ENCODE measurements at regions not wholly inside any gene's neighbourhood (a gene's known extent, or its start where the extent isn't known, plus 50 kb on each side); places are given as distances from the start of the nearest gene placed in this dataset.

DNA sequence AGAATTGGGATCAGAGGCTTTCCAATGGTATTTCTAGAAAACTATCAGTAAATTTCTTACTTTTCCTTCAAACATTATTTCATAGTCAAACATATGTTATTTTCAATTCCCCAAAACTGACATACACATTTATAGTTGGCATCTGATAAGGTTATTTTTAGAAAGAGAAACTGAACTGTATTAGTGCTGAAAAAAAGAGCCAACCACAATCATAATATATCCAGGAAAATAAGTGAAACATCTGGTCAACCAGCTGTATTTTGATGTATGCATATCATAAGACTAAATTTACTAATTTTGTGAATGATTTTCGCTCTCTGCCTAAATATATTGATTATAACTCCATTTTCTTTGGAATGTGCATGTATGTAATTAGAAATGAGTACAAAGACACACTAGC is 554.2 kb downstream of the FLRT2 start:
- Histone ChIP-seq H2BK120ac (ENCODE audit: low read depth, low read length) (no peak overlapping the region), H4K8ac (ENCODE audit: low read depth in 2 of 2, low read length in 2 of 2) (no peak overlapping the region), H3K36me3 (ENCODE audit: control insufficient read depth, insufficient read depth, low read length) (no peaks in the 10 kb centered on the region), H3K9me1 (ENCODE audit: insufficient read depth, low read length) (no peaks in the 10 kb centered on the region), H3K27ac (ENCODE audit: insufficient read depth, low read length) (no peak overlapping the region), H3K14ac (replicated peaks; ENCODE audit: low read depth, low read length) (no peak overlapping the region), H2AK5ac (ENCODE audit: low read depth, low read length) (no peak overlapping the region), H3K4me1 (ENCODE audit: control insufficient read depth, insufficient read depth, low read length) (no peaks in the 10 kb centered on the region), H3K79me1 (ENCODE audit: low read depth in 1 of 2, low read length in 2 of 2) (no peaks in the 10 kb centered on the region), H3K56ac (ENCODE audit: extremely low read depth, insufficient read depth, low read length) (no peak overlapping the region), H2AK9ac (replicated peaks; ENCODE audit: low read depth, low read length, poor library complexity) (no peak overlapping the region), H3K4ac (ENCODE audit: low read depth, low read length) (no peak overlapping the region), H4K20me1 (ENCODE audit: insufficient read depth, low read length) (no peaks in the 10 kb centered on the region), H2BK20ac (ENCODE audit: low read depth, low read length) (no peak overlapping the region), H3K23ac (ENCODE audit: low read depth, low read length) (no peak overlapping the region), H2AFZ (replicated peaks; ENCODE audit: low read length, poor library complexity) (no peak overlapping the region), H3K18ac (ENCODE audit: low read depth, low read length) (no peak overlapping the region), H2BK15ac (ENCODE audit: low read depth, low read length) (no peak overlapping the region), H3K9ac (ENCODE audit: low read depth, low read length) (no peak overlapping the region), H4K5ac (ENCODE audit: low read depth, low read length) (no peak overlapping the region), H3K27me3 (ENCODE audit: control insufficient read depth, insufficient read depth, low read length) (no peaks in the 10 kb centered on the region), H2BK5ac (ENCODE audit: low read depth, low read length, poor library complexity, severe bottlenecking) (no peak overlapping the region), H4K91ac (ENCODE audit: insufficient read depth, low read depth, low read length) (no peak overlapping the region), H3K4me2 (ENCODE audit: low read depth, low read length) (no peak overlapping the region), H3K9me3 (ENCODE audit: control insufficient read depth, insufficient read depth, low read length) (no peaks in the 10 kb centered on the region), H3K4me3 (ENCODE audit: insufficient read depth, low read depth, low read length) (no peak overlapping the region)
- intact Hi-C loops (cut with micrococcal nuclease): no loop called here
- ATAC-seq (ENCODE audit: low read depth) (no peak), DNase-seq (no peak)
- TF ChIP-seq CTCF (conservative IDR thresholded peaks at IDR 0.05; ENCODE audit: low read depth, low read length) (no peak), MXI1 (IDR thresholded peaks at IDR 0.05; ENCODE audit: borderline replicate concordance, low read depth, low read length) (no peak), RCOR1 (IDR thresholded peaks at IDR 0.05; ENCODE audit: insufficient replicate concordance, low read length) (no peak), NFE2L2 (IDR thresholded peaks at IDR 0.05; ENCODE audit: low read depth, low read length) (no peak), CEBPB (IDR thresholded peaks at IDR 0.05; ENCODE audit: low read depth, low read length) (no peak), FOS (IDR thresholded peaks at IDR 0.05; ENCODE audit: low read depth, low read length) (no peak), MAFK (IDR thresholded peaks at IDR 0.05; ENCODE audit: low read depth, low read length) (no peak), BHLHE40 (IDR thresholded peaks at IDR 0.05; ENCODE audit: low read depth, low read length) (no peak), MAZ (IDR thresholded peaks at IDR 0.05; ENCODE audit: borderline replicate concordance, low read depth, low read length) (no peak), POLR2A (IDR thresholded peaks at IDR 0.05; ENCODE audit: low read depth, low read length) (no peak), RFX5 (IDR thresholded peaks at IDR 0.05; ENCODE audit: low read depth, low read length) (no peak), CHD1 (IDR thresholded peaks at IDR 0.05; ENCODE audit: low read depth, low read length) (no peak), RAD21 (IDR thresholded peaks at IDR 0.05; ENCODE audit: low read length) (no peak), ELK1 (IDR thresholded peaks at IDR 0.05; ENCODE audit: borderline replicate concordance, low read depth, low read length) (no peak)
- no TSS peak for BruUV-seq (replicated peaks)
- CTCF ChIA-PET: no interaction called here
- WGBS, 2 experiments (ENCODE audit: extremely low coverage in 2 of 2, insufficient read length in 1 of 2): no CpG with 5 or more reads among the region's 1 CpG
- dilution Hi-C loops (cut with HindIII; ENCODE audit: low sequenced_read_pairs, unreplicated experiment): no loop called here
- in situ Hi-C loops (cut with MboI; ENCODE audit: low sequenced_read_pairs): no loop called here
- POLR2A ChIA-PET (ENCODE audit: unreplicated experiment): no interaction called here

All from IMR-90 (cell line).